VCaP (cell line): ENCODE measurements at regions not wholly inside any gene's neighbourhood (a gene's known extent, or its start where the extent isn't known, plus 50 kb on each side); places are given as distances from the start of the nearest gene placed in this dataset.

Experiments used
- H3K27ac ChIP-seq: fragments of 450-650 bp; 2 replicates; pipeline ENCODE4 v1.5.1; 2017
- CTCF ChIP-seq: fragments of 450-650 bp; conservative IDR thresholded peaks from 2 replicates; pipeline ENCODE4 v1.5.1; 2017; ENCODE audit warnings: mild to moderate bottlenecking, moderate library complexity

GRCh38 chr2:123380370-123380935, 644.6 kb upstream of the CNTNAP5 start:
- no peak for TF ChIP-seq CTCF

GRCh38 chr2:123415678-123416077, 609.4 kb upstream of the CNTNAP5 start:
- TF ChIP-seq CTCF: no peak
- no peak overlapping the region for H3K27ac ChIP-seq

More at GRCh38 chr2:123380370-123380935, 644.6 kb upstream of the CNTNAP5 start:
- no peak overlapping the region for H3K27ac ChIP-seq

GRCh38 chr2:123419976-123420375, 605.1 kb upstream of the CNTNAP5 start:
- no peak overlapping the region for H3K27ac ChIP-seq
- no peak for TF ChIP-seq CTCF

- no peak overlapping the region for H3K27ac ChIP-seq
- no peak for TF ChIP-seq CTCF
Measured at GRCh38 chr2:123434546-123435395, 590.3 kb upstream of the CNTNAP5 start.

- H3K27ac ChIP-seq: no peak overlapping the region
- no peak for TF ChIP-seq CTCF
Measured at GRCh38 chr2:123438251-123438650, 586.8 kb upstream of the CNTNAP5 start.

GRCh38 chr2:123438675-123439074, 586.4 kb upstream of the CNTNAP5 start:
- TF ChIP-seq CTCF: no peak
- no peak overlapping the region for H3K27ac ChIP-seq

- no peak overlapping the region for H3K27ac ChIP-seq
- TF ChIP-seq CTCF: no peak
Measured at GRCh38 chr2:123448801-123449200, 576.3 kb upstream of the CNTNAP5 start.
